NCI-H1092 treated with DMSO at 0.1 percent for 48 hours (cell line): ENCODE measurements at regions not wholly inside any gene's neighbourhood (a gene's known extent, or its start where the extent isn't known, plus 50 kb on each side); places are given as distances from the start of the nearest gene placed in this dataset.
"Not testable (repeated sequence)": the region's sequence is repeated elsewhere in the genome, so short reads cannot be mapped to it uniquely, and the experiment has no call there.

Experiments used
- DNase-seq: peaks from one replicate; lab custom pipeline; 2025; lab: John Stamatoyannopoulos, UW

- DNase-seq = peak; percentile 18
Observed at GRCh38 chr19:20292520-20292919, 125.5 kb downstream of the ZNF486 start.

GRCh38 chr19:20289186-20289585, 122.2 kb downstream of the ZNF486 start:
- no peak for DNase-seq

DNA sequence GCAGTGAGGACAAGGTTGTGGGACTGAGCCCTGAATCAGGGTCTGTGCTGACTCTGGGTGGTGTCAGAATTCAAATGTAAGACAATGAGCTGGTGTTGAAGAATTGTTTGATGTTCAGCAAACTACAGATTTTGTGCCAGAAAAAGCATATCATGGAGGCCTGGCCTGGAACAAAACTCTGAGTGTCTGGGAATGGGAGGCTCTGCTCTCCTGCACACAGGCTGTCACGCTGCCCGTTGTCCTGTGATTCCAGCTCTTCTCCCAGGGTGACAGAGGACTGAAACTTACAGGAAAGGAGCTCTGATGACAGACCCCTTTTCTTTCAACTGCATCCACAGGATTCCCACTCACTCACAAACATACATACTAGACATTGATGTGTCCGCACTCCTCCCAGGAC, 120.1 kb downstream of the ZNF486 start:
- no peak for DNase-seq

DNA sequence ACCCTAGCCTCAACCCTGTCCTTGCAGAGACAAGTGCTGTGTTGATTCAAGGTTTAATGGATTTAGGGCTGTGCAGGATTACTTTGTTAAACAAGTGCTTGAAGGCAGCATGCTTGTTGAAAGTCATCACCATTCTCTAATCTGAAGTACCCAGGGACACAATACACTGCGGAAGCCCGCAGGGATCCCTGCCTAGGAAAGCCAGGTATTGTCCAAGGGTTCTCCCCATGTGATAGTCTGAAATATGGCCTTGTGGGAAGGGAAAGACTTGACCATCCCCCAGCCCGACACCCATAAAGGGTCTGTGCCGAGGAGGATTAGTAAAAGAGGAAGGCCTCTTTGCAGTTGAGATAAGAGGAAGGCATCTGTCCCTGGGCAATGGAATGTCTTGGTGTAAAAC, 118.9 kb downstream of the ZNF486 start:
- peak; percentile 21 for DNase-seq

DNA sequence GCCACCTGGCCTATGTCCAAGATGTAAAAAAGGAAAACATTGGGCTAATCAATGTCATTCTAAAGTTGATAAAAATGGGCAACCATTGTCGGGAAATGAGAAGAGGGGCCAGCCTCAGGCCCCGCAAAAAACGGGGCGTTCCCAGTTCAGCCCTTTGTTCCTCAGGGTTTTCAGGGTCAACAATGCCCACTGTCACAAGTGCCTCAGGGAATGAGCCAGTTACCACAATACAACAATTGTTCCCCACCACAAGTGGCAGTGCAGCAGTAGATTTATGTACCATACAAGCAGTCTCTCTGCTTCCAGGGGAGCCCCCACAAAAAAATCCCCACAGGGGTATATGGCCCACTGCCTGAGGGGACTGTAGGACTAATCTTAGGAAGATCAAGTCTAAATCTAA, 112.5 kb downstream of the ZNF486 start:
- DNase-seq = no peak

DNA sequence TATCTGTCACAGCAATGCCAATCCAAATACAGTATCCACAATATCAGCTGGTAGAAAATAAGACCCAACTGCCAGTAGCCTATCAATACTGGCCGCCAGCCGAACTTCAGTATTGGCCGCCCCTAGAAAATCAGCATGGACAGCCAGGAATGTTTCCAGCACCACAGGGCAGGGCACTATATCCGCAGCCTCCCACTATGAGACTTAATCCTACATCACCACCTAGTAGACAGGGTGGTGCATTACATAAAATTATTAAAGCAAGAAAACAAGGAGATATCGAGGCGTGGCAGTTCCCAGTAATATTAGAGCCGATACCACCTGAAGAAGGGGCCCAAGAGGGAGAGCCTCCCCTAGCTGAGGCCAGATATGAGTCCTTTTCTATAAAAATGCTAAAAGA, 111.3 kb downstream of the ZNF486 start:
- no peak for DNase-seq

DNA sequence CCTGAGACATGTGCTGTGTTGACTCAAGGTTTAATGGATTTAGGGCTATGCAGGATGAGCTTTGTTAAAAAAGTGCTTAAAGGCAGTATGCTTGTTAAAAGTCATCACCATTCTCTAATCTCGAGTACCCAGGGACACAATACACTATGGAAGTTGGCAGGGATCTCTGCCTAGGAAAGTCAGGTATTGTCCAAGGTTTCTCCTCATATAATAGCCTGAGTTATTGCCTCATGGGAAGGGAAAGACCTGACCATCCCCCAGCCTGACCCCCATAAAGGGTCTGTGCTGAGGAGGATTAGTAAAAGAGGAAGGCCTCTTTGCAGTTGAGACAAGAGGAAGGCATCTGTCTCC, 109.7 kb downstream of the ZNF486 start:
- not testable (repeated sequence) for DNase-seq

DNA sequence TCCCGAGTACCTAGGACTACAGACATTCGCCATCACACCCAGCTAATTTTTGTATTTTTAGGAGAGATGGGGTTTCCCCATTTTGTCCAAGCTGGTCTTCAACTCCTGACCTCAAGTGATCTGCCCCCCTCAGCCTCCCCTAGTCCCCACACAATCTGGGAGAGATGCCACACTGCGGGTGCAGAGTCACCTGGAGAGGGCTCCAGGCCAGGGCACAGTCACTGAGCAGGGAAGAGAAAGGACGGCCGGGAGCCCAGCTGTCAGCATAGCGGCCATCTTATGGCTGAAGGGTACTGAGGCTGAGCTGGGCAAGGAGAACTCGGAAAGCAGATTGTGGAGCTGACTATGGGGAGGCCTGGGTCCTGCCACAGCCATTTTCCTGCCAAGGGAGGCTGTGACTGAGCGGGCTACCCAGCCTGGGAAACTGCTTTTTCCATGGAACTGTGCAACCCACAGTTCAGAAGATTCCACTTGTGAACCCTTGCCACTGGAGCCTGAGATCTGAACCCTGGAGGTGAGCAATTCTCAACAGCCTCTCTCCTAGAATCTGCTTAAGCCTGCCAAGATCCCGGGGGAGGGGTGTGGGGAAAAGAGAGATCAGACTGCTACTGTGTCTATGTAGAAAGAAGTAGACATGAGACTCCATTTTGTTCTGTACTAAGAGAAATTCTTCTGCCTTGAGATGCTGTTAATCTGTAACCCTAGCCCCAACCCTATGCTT, 109.2 kb downstream of the ZNF486 start:
- DNase-seq = no peak

DNA sequence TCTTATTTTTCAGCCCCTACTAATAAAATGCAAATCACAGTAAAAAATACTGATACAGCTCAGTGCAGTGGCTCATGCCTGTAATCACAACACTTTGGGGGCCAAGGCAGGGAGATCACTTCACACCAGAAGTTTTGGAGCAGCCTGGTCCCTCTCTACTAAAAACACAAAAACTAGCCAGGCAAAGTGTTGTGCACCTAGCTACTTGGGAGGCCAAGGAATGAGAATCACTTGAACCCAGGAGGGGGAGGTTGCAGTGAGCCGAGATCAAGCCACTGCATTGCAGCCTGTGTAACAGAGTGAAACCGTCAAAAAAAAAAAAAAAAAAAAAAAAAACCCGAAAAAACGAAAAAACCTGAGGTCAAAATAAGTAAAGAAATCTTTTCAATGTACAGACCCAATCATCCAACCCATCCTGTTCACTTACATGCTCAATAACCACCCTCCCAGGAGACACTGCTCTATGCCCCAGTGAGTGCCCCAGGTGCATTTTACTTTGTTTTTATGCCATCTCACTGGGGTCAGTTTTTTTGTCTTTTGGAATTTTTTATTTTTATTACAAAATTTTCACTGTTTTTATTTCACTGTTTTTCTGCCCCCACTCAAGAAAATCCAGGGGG, 107.0 kb downstream of the ZNF486 start:
- no peak for DNase-seq

GRCh38 chr19:20273376-20273775, 106.4 kb downstream of the ZNF486 start:
- peak; percentile 61 for DNase-seq

DNA sequence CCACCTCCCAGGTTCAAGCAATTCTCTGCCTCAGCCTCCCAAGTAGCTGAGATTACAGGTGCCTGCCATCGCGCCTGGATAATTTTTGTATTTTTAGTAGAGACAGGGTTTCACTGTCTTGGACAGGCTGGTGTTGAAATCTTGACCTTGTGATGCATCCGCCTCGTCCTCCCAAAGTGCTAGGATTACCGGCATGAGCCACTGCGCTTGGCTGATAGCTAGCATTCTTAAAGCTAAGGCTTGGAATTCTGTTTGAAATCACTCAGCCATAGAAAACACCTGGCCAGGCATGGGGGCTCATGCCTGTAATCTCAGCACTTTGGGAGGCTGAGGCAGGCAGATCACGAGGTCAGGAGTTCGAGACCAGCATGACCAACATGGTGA, 105.6 kb downstream of the ZNF486 start:
- DNase-seq = not testable (repeated sequence)

- DNase-seq = not testable (repeated sequence)
Observed at GRCh38 chr19:20271927-20272626, 105.1 kb downstream of the ZNF486 start.

DNA sequence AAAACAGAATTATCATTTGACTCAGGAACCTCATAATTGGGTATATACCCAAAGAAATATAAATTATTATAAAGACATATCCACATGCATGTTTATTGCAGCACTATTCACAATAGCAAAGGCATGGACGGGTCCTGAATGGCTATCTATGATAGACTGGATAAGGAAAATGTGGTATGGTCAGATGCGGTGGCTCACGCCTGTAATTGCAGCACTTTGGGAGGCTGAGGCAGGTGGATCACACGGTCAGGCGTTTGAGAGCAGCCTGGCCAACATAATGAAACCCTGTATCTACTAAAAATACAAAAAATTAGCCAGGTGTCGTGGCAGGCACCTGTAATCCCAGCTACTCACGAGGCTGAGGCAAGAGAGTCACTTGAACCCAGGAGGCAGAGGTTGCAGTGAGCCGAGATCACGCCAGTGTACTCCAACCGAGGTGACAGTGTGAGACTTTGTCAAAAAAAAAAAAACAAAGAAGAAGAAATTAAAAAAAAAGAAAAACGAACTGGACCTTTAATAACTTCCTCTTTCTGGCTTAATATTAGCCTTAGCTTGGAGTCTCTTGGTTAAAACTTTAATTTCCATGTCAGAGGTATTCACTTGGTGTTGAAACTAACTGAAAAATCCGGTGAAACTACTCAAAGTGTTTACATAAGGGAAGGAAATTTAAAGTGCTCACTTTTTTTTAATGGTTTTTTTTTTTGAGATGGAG, 104.4 kb downstream of the ZNF486 start:
- DNase-seq = no peak

GRCh38 chr19:20269461-20269860, 102.4 kb downstream of the ZNF486 start:
- DNase-seq = no peak

DNA sequence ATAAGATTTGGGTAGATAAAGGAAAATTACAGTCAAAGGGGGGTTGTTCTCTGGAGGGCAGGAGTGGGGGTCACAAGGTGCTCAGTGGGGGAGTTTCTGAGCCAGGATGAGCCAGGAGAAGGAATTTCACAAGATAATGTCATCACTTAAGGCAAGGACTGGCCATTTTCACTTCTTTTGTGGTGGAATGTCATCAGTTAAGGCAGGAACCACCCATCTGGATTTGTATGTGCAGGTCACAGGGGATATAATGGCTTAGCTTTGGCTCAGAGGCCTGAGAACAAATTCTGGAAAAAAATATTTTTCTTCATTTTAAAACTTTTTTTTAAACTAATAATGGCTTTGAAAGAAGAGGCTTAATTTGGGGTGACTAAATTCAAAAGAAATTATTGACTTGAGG, 94.5 kb downstream of the ZNF486 start:
- not testable (repeated sequence) for DNase-seq

GRCh38 chr19:20260738-20261137, 93.7 kb downstream of the ZNF486 start:
- DNase-seq = not testable (repeated sequence)

DNA sequence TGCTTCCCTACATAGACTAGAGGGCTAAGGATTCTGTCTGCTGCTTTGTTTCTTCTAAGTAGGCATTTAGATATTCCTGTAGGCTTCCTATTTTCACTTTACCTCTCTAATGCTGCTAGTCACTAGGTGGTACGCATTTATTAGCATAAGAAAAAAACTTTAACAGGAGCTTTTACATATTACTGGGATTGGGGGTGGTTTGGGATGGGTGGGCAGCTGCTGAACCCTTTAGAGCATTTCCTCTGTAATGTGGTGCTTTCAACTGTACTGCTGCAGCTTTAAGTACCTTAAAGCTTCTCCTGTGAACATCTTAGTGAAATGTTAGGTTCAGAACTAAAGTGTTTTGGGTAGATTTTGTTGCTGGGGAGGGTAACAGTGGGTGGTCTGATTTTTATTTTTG, 92.6 kb downstream of the ZNF486 start:
- DNase-seq = no peak

DNA sequence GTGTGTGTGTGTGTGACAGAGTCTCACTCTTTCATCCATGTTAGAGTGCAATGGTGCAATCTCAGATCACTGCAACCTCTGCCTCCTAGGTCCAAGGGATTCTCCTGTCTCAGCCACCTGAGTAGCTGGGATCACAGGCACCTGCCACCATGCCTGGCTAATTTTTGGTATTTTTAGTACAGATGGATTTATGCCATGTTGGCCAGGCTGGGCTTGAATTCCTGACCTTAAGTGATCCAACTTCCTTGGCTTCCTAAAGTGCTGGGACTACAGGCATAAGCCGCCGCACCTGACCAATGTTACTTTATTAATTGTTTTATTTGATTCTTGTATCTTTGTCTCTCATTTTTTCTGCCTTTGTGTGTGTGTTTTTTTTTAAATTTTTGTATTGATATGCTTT, 89.6 kb downstream of the ZNF486 start:
- no peak for DNase-seq

- DNase-seq = no peak
Observed at GRCh38 chr19:20254121-20254520, 87.1 kb downstream of the ZNF486 start.

GRCh38 chr19:20252613-20253012, 85.6 kb downstream of the ZNF486 start:
- no peak for DNase-seq

DNA sequence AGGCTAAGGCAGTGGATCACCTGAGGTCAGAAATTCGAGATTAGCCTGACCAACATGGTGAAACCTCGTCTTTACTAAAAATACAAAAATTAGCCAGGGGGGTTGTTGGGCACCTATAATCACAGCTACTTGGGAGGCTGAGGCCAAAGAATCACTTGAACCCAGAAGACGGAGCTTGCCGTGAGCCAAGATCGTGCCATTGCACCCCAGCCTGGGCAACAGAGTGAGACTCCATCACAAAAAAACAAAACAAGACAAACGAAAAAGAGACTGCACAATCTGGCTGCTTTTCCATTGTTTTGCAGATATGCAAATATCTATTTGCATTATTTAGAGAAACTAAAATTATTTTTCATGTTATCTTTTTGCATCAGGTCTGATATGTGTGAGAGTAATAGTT, 83.6 kb downstream of the ZNF486 start:
- no peak for DNase-seq

DNA sequence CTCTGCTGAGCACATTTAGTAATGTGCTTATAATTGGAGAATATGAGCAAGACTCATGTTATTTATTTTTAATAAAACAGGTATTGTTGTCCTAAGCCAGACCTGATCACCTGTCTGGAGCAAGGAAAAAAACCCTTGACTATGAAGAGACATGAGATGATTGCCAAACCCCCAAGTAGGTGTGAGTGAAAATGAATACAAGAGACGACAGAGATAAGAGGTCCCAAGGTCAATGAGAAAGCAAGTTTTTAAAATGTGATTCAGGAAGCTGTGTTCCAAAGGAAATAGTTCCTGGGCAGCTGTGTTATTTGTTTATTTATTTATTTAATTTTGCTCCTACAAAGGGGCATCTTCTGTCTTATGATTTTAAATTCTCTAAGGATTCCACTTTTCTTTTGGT, 83.1 kb downstream of the ZNF486 start:
- no peak for DNase-seq
